HG03575 (cell line): ENCODE measurements at regions not wholly inside any gene's neighbourhood (a gene's known extent, or its start where the extent isn't known, plus 50 kb on each side); places are given as distances from the start of the nearest gene placed in this dataset.
"Not testable (repeated sequence)": the region's sequence is repeated elsewhere in the genome, so short reads cannot be mapped to it uniquely, and the experiment has no call there.

ENCODE experiments used
- ATAC-seq: cut with Tn5 transposase; IDR thresholded peaks from one replicate; pipeline ENCODE4 v1.9.1; 2021; ENCODE audit not compliant: unreplicated experiment, insufficient number of reproducible peaks, low FRiP score; ENCODE audit errors: extremely low read depth

- no peak for ATAC-seq
Measured at GRCh38 chr17:14446825-14447224, 145.9 kb downstream of the HS3ST3B1 start.

GRCh38 chr17:14444915-14445314 is 144.0 kb downstream of the HS3ST3B1 start:
- ATAC-seq = no peak

GRCh38 chr17:14442798-14443528 is 142.1 kb downstream of the HS3ST3B1 start:
- ATAC-seq = no peak

GRCh38 chr17:14437176-14437575 is 136.3 kb downstream of the HS3ST3B1 start:
- no peak for ATAC-seq

GRCh38 chr17:14436266-14436665 is 135.4 kb downstream of the HS3ST3B1 start:
- ATAC-seq = no peak

GRCh38 chr17:14434506-14434905 is 133.6 kb downstream of the HS3ST3B1 start:
- ATAC-seq = no peak

- no peak for ATAC-seq
Measured at GRCh38 chr17:14432079-14432478, 131.2 kb downstream of the HS3ST3B1 start.

GRCh38 chr17:14429084-14429483 is 128.2 kb downstream of the HS3ST3B1 start:
- ATAC-seq = no peak

- ATAC-seq = peak; percentile 5
Measured at GRCh38 chr17:14428648-14429029, 127.8 kb downstream of the HS3ST3B1 start.

GRCh38 chr17:14427900-14428647 is 127.2 kb downstream of the HS3ST3B1 start:
- peak; percentile 60 for ATAC-seq

GRCh38 chr17:14423156-14423555 is 122.3 kb downstream of the HS3ST3B1 start:
- ATAC-seq = not testable (repeated sequence)

- no peak for ATAC-seq
Measured at GRCh38 chr17:14417336-14417735, 116.5 kb downstream of the HS3ST3B1 start.

- ATAC-seq = no peak
Measured at GRCh38 chr17:14409292-14409691, 108.4 kb downstream of the HS3ST3B1 start.

GRCh38 chr17:14407541-14407940 is 106.7 kb downstream of the HS3ST3B1 start:
- ATAC-seq = no peak

- ATAC-seq = no peak
Measured at GRCh38 chr17:14405189-14405588, 104.3 kb downstream of the HS3ST3B1 start.
